Adipocyte (in vitro differentiated cells): ENCODE measurements at regions not wholly inside any gene's neighbourhood (a gene's known extent, or its start where the extent isn't known, plus 50 kb on each side); places are given as distances from the start of the nearest gene placed in this dataset.
A peak's percentile ranks its signal among the peaks of the same experiment; 100 is the strongest.
"Not testable (repeated sequence)": the region's sequence is repeated elsewhere in the genome, so short reads cannot be mapped to it uniquely, and the experiment has no call there.

Source experiments
- DNase-seq: peaks from one replicate; pipeline ENCODE4 v3.0.0-alpha.2; 2015; ENCODE audit warnings: low read depth
- H3K27me3 ChIP-seq: replicated peaks from 2 replicates; pipeline ENCODE4 v1.7.0; 2013; ENCODE audit warnings: mild to moderate bottlenecking, low read length, moderate library complexity; ENCODE audit not compliant: control insufficient read depth, insufficient read depth
- H3K36me3 ChIP-seq: 2 replicates; pipeline ENCODE4 v1.7.0; 2013; ENCODE audit warnings: low read length, mild to moderate bottlenecking, moderate library complexity; ENCODE audit not compliant: control insufficient read depth, insufficient read depth, severe bottlenecking
- H3K4me1 ChIP-seq: 2 replicates; pipeline ENCODE4 v1.7.0; 2013; ENCODE audit warnings: mild to moderate bottlenecking, low read length, moderate library complexity; ENCODE audit not compliant: control insufficient read depth, insufficient read depth
- H3K4me3 ChIP-seq: 2 replicates; pipeline ENCODE4 v1.7.0; 2013; ENCODE audit warnings: mild to moderate bottlenecking, low read length, moderate library complexity
- H3K9ac ChIP-seq: 2 replicates; pipeline ENCODE4 v1.7.0; 2013; ENCODE audit warnings: mild to moderate bottlenecking, low read length, moderate library complexity
- H3K9me3 ChIP-seq: 2 replicates; pipeline ENCODE4 v1.7.0; 2013; ENCODE audit warnings: mild to moderate bottlenecking, low read length, moderate library complexity; ENCODE audit not compliant: control insufficient read depth

DNA sequence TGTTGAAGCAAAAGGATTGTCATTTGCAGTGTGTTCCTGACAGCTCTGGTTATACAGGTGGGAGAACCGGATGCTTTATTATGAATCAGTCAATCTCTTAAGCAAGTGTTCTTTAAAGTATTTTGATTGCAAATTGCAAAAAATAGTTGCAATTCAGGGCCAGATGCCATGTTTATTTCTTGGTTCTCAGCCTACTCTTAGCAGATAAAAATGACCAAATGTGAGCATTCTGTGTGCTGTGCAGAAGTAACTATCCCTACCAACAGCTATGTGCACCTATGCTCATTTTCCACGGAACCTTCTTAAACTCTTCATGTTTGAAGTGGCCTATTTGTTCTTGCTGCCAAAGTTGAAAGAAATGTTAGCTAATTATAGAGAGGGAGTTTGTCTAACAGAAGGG, 262.3 kb upstream of the RASGRP1 start:
- no peak for DNase-seq
- Histone ChIP-seq H3K27me3 (no peaks in the 10 kb centered on the region), H3K4me1 (peaks cover 5% of the 10 kb centered on the region), H3K9ac (no peak overlapping the region), H3K36me3 (no peaks in the 10 kb centered on the region), H3K9me3 (no peaks in the 10 kb centered on the region), H3K4me3 (no peak overlapping the region)

- Histone ChIP-seq H3K9me3 (no peaks in the 10 kb centered on the region), H3K9ac (no peak overlapping the region), H3K4me3 (no peak overlapping the region), H3K27me3 (no peaks in the 10 kb centered on the region), H3K36me3 (no peaks in the 10 kb centered on the region), H3K4me1 (peaks cover 5% of the 10 kb centered on the region)
- no peak for DNase-seq
Measured at GRCh38 chr15:38828031-38828532, 263.5 kb upstream of the RASGRP1 start.

GRCh38 chr15:38829086-38829485, 264.5 kb upstream of the RASGRP1 start:
- no peak overlapping the region for H3K4me3 ChIP-seq
- peaks cover 5% of the 10 kb centered on the region for H3K4me1 ChIP-seq
- H3K9ac ChIP-seq, result no peak overlapping the region
- no peaks in the 10 kb centered on the region for H3K27me3 ChIP-seq
- no peaks in the 10 kb centered on the region for H3K36me3 ChIP-seq
- H3K9me3 ChIP-seq, result no peaks in the 10 kb centered on the region
- DNase-seq, result no peak

GRCh38 chr15:38842226-38842625, 277.6 kb upstream of the RASGRP1 start:
- no peak for DNase-seq
- Histone ChIP-seq H3K9ac (no peak overlapping the region), H3K4me3 (no peak overlapping the region), H3K4me1 (peaks cover 29% of the 10 kb centered on the region), H3K27me3 (no peaks in the 10 kb centered on the region), H3K36me3 (no peaks in the 10 kb centered on the region), H3K9me3 (no peaks in the 10 kb centered on the region)

DNA sequence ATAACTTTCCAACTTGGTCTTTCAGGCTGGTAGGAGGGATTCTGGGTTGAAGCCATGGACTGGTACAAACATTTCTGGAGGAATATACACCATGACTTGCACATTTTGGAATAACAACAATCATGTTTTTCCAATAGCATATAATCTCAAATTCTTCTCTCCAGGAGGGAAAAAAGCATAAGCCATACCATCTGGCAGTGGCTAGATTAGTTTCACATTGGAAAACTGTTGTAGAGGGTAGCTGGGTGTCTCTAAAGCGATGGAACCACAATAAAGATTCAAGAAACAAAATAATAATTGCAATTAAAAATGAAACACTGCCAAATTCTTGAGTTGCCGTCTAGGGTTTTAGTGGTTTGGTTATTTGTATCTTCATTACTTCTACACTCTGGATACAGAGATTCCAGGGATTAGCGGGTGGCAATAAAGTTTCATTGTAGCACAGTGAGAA, 278.5 kb upstream of the RASGRP1 start:
- H3K4me1 ChIP-seq, result peaks cover 31% of the 10 kb centered on the region
- H3K9me3 ChIP-seq, result no peaks in the 10 kb centered on the region
- no peaks in the 10 kb centered on the region for H3K36me3 ChIP-seq
- peak; percentile 57 for DNase-seq
- peak overlapping the region; percentile 5 for H3K9ac ChIP-seq
- no peaks in the 10 kb centered on the region for H3K27me3 ChIP-seq
- peak overlapping the region; percentile 1 for H3K4me3 ChIP-seq

- H3K9me3 ChIP-seq, result no peaks in the 10 kb centered on the region
- H3K4me1 ChIP-seq, result peaks cover 31% of the 10 kb centered on the region
- H3K36me3 ChIP-seq, result no peaks in the 10 kb centered on the region
- peak overlapping the region; percentile 67 for H3K9ac ChIP-seq
- no peaks in the 10 kb centered on the region for H3K27me3 ChIP-seq
- H3K4me3 ChIP-seq, result no peak overlapping the region
- peak; percentile 62 for DNase-seq
Measured at GRCh38 chr15:38843736-38844590, 279.3 kb upstream of the RASGRP1 start.

GRCh38 chr15:38844736-38845135, 280.1 kb upstream of the RASGRP1 start:
- H3K9ac ChIP-seq, result peak overlapping the region; percentile 38
- H3K4me1 ChIP-seq, result peaks cover 31% of the 10 kb centered on the region
- H3K4me3 ChIP-seq, result no peak overlapping the region
- DNase-seq, result peak; percentile 67
- H3K36me3 ChIP-seq, result no peaks in the 10 kb centered on the region
- no peaks in the 10 kb centered on the region for H3K9me3 ChIP-seq
- no peaks in the 10 kb centered on the region for H3K27me3 ChIP-seq

- no peak for DNase-seq
- Histone ChIP-seq H3K9me3 (no peaks in the 10 kb centered on the region), H3K36me3 (no peaks in the 10 kb centered on the region), H3K4me1 (peaks cover 31% of the 10 kb centered on the region), H3K27me3 (no peaks in the 10 kb centered on the region), H3K4me3 (no peak overlapping the region), H3K9ac (no peak overlapping the region)
Measured at GRCh38 chr15:38846346-38846745, 281.7 kb upstream of the RASGRP1 start.

GRCh38 chr15:38847666-38848065, 283.1 kb upstream of the RASGRP1 start:
- no peaks in the 10 kb centered on the region for H3K27me3 ChIP-seq
- H3K9ac ChIP-seq, result no peak overlapping the region
- H3K36me3 ChIP-seq, result no peaks in the 10 kb centered on the region
- H3K9me3 ChIP-seq, result no peaks in the 10 kb centered on the region
- H3K4me1 ChIP-seq, result peaks cover 26% of the 10 kb centered on the region
- H3K4me3 ChIP-seq, result no peak overlapping the region
- no peak for DNase-seq

DNA sequence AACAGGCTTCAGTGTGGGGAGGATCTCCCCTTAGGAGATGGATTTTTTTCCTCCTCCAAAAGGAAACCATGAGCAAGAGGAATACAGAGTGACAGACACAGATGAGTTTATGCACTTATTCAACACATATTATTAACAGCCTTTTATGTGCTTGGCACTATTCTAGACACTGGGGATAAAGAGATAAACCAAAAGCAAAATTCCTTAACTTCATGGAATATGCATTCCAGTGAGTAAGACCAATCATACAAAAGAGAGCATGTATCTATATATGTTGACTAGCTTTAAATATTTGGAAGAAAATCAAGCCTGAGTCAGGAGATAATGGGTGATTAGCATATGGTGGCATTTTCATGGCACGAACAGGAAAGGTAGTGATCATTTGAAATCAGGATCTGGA, 284.4 kb upstream of the RASGRP1 start:
- H3K9me3 ChIP-seq, result no peaks in the 10 kb centered on the region
- H3K27me3 ChIP-seq, result no peaks in the 10 kb centered on the region
- DNase-seq, result no peak
- H3K9ac ChIP-seq, result no peak overlapping the region
- peaks cover 13% of the 10 kb centered on the region for H3K4me1 ChIP-seq
- no peaks in the 10 kb centered on the region for H3K36me3 ChIP-seq
- H3K4me3 ChIP-seq, result no peak overlapping the region

- DNase-seq, H3K4me1 ChIP-seq: not testable (repeated sequence)
Measured at GRCh38 chr15:38852188-38852587, 287.6 kb upstream of the RASGRP1 start.

More at GRCh38 chr15:38852188-38852587, 287.6 kb upstream of the RASGRP1 start:
- H3K9me3 ChIP-seq, H3K36me3 ChIP-seq, H3K27me3 ChIP-seq, H3K9ac ChIP-seq, H3K4me3 ChIP-seq: not testable (repeated sequence)
